ENCODE measurements at regions not wholly inside any gene's neighbourhood (a gene's known extent, or its start where the extent isn't known, plus 50 kb on each side); places are given as distances from the start of the nearest gene placed in this dataset.
"Not testable (repeated sequence)": the region's sequence is repeated elsewhere in the genome, so short reads cannot be mapped to it uniquely, and the experiment has no call there.

DNA sequence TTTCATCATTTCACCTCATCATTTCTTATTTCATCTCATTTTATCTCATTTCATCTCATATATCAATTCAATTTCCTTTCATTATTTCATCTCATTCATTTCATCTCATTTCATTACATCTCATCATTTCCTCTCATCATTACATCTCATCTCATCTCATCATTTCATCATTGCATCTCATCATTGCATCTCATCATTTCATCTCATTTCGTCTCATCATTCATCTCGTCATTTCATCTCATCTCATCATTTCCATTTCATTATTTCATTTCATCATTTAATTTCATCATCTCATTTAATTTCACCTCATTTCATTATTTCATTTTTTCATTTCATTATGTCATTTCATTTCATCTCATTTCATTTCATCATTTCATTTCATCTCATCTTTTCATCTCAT lies 168.5 kb upstream of the FAM72C start:
- DNase-seq (ENCODE audit: low spot score in 2 of 2); H3K27ac ChIP-seq; H3K27me3 ChIP-seq; H3K9me3 ChIP-seq; H3K4me1 ChIP-seq; H3K36me3 ChIP-seq; intact Hi-C loops (cut with DNase I); H3K4me3 ChIP-seq: not testable (repeated sequence)

DNA sequence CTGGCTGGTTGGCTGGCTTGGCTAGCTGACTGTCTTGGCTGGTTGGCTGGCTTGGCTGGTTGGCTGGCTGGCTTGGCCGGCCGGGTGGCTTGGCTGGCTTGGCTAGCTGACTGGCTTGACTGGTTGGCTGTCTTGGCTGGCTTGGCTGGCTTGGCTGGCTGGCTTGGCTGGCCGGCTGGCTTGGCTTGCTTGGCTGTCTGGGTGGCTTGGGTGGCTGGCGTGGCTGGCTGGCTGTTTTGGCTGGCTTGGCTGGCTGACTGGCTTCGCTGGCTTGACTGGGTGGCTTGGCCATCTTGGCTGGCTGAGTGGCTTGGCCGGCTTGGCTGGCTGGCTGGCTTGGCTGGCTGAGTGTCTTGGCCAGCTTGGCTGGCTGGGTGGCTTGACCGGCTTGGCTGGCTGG lies 133.2 kb upstream of the FAM72C start:
- H3K27me3 ChIP-seq; H3K4me1 ChIP-seq; H3K36me3 ChIP-seq; H3K4me3 ChIP-seq; intact Hi-C loops (cut with DNase I); H3K27ac ChIP-seq: not testable (repeated sequence)
- H3K9me3 ChIP-seq: peaks cover 4 to 13% of the 10 kb centered on the region in 2 donors
- DNase-seq (ENCODE audit: low spot score in 2 of 2): peak in 1 of 2 donors; percentile 51

- H3K4me1 ChIP-seq; intact Hi-C loops (cut with DNase I): not testable (repeated sequence)
- DNase-seq (ENCODE audit: low spot score in 2 of 2): peak; percentile 42 to 88
Observed at GRCh38 chr1:144104000-144104677, 132.4 kb upstream of the FAM72C start.

GRCh38 chr1:144103156-144103880 lies 131.5 kb upstream of the FAM72C start:
- peak; percentile 26 to 84 for DNase-seq (ENCODE audit: low spot score in 2 of 2)
- intact Hi-C loops (cut with DNase I): not testable (repeated sequence)

More at GRCh38 chr1:144104000-144104677, 132.4 kb upstream of the FAM72C start:
- H3K9me3 ChIP-seq: peaks cover 4 to 13% of the 10 kb centered on the region in 2 donors
- H3K4me3 ChIP-seq, H3K27ac ChIP-seq, H3K36me3 ChIP-seq, H3K27me3 ChIP-seq: not testable (repeated sequence)

DNA sequence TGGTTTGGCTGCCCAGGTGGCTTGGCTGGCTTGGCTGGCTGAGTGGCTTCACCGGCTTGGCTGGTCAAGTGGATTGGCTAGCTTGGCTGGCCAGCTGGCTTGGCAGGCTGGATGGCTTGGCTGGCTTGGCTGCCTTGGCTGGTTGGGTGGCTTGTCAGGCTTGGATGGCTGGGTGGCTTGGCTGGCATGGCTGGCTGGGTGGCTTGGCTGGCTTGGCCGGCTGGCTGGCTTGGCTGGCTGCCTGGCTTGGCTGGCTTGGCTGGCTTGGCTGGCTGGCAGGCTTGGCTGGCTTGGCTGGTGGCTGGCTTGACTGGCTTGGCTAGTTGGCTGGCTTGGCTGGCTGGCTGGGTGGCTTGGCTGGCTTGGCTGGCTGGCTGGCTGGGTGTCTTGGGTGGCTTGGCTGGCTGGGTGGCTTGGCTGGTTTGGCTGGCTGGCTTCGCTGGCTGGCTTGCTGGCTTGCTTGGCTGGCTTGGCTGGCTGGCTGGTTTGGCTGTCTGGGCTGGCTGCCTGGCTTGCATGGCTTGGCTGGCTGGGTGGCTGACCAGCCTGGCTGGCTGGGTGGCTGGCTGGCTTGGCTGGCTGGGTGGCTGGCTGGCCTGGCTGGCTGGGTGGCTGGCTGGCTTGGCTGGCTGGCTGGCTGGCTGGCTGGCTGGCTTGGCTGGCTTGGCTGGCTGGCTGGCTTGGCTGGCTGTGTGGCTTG lies 130.4 kb upstream of the FAM72C start:
- peak; percentile 6 to 67 for DNase-seq (ENCODE audit: low spot score in 2 of 2)
- peaks cover 4 to 13% of the 10 kb centered on the region in 2 donors for H3K9me3 ChIP-seq
- H3K4me1 ChIP-seq; H3K4me3 ChIP-seq; H3K27me3 ChIP-seq; H3K36me3 ChIP-seq; intact Hi-C loops (cut with DNase I); H3K27ac ChIP-seq: not testable (repeated sequence)

More at GRCh38 chr1:144103156-144103880, 131.5 kb upstream of the FAM72C start:
- not testable (repeated sequence) for H3K27ac ChIP-seq, H3K4me3 ChIP-seq, H3K4me1 ChIP-seq, H3K36me3 ChIP-seq, H3K27me3 ChIP-seq
- H3K9me3 ChIP-seq: peaks cover 4 to 13% of the 10 kb centered on the region in 2 donors

DNA sequence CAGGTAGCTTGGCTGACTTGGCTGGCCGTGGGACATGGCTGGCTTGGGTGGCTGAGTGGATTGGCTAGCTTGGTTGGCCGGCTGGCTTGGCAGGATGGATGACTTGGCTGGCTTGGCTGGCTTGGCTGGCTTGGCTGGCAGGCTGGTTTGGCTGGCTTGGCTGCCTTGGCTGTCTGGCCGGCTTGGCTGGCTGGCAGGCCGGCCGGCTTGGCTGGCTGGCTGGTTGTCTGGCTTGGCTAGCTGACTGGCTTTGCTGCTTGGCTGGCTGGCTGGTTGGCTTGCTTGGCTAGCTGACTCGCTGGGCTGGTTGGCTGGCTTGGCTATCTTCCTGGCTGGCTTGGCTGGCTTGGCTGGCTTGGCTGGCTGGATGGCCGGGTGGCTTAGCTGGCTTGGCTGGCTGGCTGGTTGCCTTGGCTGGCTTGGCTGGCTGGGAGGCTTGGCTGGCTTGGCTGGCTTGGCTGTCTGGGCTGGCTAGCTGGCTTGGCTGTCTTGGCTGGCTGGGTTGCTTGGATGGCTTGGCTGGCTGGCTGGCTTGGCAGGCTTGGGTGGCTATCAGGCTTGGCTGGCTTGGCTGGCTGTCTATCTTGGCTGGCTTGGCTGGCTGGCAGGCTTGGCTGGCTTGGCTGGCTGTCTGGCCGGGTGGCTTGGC lies 129.7 kb upstream of the FAM72C start:
- H3K36me3 ChIP-seq: no peaks in the 10 kb centered on the region
- peaks cover 4 to 13% of the 10 kb centered on the region in 2 donors for H3K9me3 ChIP-seq
- peak overlapping the region in 1 of 2 donors; percentile 8 for H3K27ac ChIP-seq
- H3K27me3 ChIP-seq: no peaks in the 10 kb centered on the region
- H3K4me3 ChIP-seq: no peak overlapping the region
- intact Hi-C loops (cut with DNase I): no loop called here
- no peak for TF ChIP-seq CTCF (IDR thresholded peaks at IDR 0.05)
- DNase-seq (ENCODE audit: low spot score in 2 of 2): peak in 1 of 2 donors; percentile 74
- H3K4me1 ChIP-seq: no peaks in the 10 kb centered on the region

- H3K27ac ChIP-seq; H3K27me3 ChIP-seq; intact Hi-C loops (cut with DNase I); H3K9me3 ChIP-seq; H3K36me3 ChIP-seq; H3K4me1 ChIP-seq: not testable (repeated sequence)
- peak overlapping the region; percentile 59 to 75 for H3K4me3 ChIP-seq
- DNase-seq (ENCODE audit: low spot score in 2 of 2): peak in 1 of 2 donors; percentile 55
Observed at GRCh38 chr1:144077167-144077841, 105.5 kb upstream of the FAM72C start.

GRCh38 chr1:144076646-144077045 lies 104.9 kb upstream of the FAM72C start:
- H3K36me3 ChIP-seq; H3K9me3 ChIP-seq; H3K27me3 ChIP-seq; H3K27ac ChIP-seq; H3K4me1 ChIP-seq; intact Hi-C loops (cut with DNase I); DNase-seq (ENCODE audit: low spot score in 2 of 2): not testable (repeated sequence)
- peak overlapping the region; percentile 59 to 75 for H3K4me3 ChIP-seq

DNA sequence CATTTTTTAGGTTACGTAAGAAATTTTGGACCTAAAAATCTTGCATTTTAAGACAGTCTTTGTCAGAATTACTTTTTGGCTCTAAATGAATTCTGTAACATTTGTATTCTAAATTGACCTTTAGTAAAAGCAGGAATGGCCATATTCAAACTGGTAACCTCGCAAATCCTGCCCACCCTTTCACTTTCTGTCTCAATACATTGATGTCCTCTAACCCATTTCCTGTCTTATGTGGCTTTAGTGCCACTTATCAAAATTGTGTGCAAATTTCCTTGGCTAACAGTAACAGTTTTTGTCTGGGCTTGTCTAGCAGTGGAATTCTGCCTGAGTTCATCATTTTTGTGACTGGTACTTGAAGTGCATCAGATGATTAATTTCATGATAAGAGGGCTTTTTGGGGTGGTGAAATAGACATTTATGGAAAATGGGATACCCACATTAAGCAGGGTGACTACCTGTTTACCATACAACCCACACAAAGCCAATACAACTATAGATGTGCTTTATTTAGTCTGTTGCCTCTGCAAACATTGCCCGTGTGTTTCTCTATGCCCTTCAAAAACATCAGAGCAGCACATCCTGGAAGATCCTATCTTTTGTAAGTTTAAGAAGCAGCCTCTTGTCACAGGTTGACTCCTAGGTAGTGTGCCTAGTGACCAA lies 98.7 kb upstream of the FAM72C start:
- not testable (repeated sequence) for H3K4me3 ChIP-seq, H3K27ac ChIP-seq

DNA sequence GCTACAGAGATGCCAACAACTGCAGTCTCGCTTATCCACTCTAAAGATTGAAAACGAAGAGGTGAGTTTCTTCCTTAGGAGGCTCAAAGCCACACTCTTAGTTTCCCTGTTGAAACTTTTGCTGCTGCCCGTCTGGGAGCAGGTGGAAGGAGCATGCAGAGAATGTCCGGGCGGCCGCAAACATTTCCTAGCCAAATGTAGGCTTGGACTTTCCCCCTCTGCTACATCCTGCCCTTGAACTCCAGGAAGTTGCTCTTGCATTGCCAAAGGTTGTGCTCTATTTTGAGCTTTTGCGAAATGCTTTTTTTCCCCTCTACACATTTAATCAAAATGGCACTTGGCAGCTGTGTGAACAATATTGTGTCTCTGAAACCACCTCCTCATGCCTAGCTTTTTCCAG lies 95.3 kb upstream of the FAM72C start:
- H3K27me3 ChIP-seq; DNase-seq (ENCODE audit: low spot score in 2 of 2); H3K27ac ChIP-seq; intact Hi-C loops (cut with DNase I); H3K4me3 ChIP-seq; H3K4me1 ChIP-seq; H3K36me3 ChIP-seq; H3K9me3 ChIP-seq: not testable (repeated sequence)

More for the DNA sequence above, 98.7 kb upstream of the FAM72C start:
- H3K27me3 ChIP-seq; intact Hi-C loops (cut with DNase I); DNase-seq (ENCODE audit: low spot score in 2 of 2); H3K4me1 ChIP-seq; H3K9me3 ChIP-seq; H3K36me3 ChIP-seq: not testable (repeated sequence)

DNA sequence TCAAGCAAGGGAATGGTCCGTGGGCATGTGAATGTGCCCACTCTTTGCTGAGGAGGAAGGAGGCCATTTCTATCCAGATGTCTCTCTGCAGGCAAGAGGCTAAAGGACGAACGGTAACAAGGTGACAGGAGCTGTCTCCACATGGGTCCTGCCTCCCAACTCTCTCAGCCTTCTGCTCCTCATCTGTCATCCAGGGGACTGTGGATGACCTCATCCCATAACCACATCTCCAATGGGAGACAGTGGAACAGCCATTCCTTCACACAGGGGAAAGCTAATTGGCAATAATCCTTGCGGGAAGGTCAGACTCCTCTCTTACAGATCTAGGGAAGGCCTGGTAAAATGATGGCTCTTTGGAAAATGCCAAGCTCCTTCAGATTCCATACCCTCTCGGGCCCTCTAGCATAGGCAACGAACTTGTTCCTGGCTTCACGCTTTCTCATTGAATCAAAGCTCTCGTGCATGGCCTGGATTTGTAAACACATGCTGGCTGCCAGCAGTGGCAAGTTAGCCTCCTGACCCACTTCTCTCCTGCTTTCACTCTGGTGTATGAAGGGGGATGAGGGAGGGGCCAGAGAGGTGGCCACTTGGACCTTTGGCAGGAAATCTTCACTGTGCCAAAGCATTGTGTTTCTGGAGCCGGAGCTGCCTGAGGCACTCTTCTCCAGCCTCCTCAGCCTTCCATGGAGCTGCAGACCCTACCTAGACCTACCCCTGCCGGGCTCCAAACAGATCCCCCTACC lies 94.5 kb upstream of the FAM72C start:
- H3K27me3 ChIP-seq; H3K4me3 ChIP-seq; H3K27ac ChIP-seq; DNase-seq (ENCODE audit: low spot score in 2 of 2); H3K9me3 ChIP-seq; H3K36me3 ChIP-seq; intact Hi-C loops (cut with DNase I); H3K4me1 ChIP-seq: not testable (repeated sequence)
